GM12864 (cell line): ENCODE measurements at regions not wholly inside any gene's neighbourhood (a gene's known extent, or its start where the extent isn't known, plus 50 kb on each side); places are given as distances from the start of the nearest gene placed in this dataset.

Source experiments
- DNase-seq: peaks from one replicate; pipeline ENCODE4 v3.0.0-alpha.2; 2011; ENCODE audit warnings: low read depth
- H3K4me3 ChIP-seq: 2 replicates; pipeline ENCODE4 v1.5.1; 2011; ENCODE audit warnings: mild to moderate bottlenecking, low read depth, low read length, control low read depth
- TF ChIP-seq, protein P1 (sequence below): IDR thresholded peaks from 2 replicates; pipeline ENCODE4 v1.5.1; 2011; ENCODE audit warnings: low read depth, mild to moderate bottlenecking, moderate library complexity, low read length, control low read depth, inconsistent platforms; ENCODE audit errors: missing control alignments

DNA sequence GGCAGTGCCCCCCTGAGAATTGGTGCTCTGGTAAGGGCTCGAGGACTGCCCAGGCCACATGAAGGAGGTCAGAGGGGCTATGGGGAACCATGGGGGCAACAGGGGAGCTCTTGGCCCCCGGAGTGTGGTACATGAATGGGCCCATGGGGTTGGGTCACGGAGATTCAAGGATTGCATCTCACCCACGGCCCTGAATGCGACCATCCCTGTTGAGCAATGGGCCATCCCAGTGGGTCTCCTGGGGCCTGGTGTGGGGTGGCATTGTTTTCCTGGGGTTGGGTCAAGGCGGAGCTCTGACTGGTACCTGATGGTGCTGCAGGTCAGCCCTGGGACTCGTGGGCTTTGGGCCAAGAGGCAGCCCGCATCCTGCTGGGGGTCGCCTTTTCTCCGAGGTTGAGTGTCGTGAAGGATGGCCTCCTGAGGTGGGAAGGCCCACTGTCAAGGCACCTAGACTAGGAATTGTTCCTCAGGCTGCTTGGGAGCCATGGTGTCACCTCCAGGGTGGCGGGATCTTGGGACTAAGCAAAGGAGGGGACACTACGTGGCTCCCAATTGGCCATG is 198.3 kb downstream of the UBE3A start:
- no peak overlapping the region for H3K4me3 ChIP-seq
- TF ChIP-seq, protein P1, sequence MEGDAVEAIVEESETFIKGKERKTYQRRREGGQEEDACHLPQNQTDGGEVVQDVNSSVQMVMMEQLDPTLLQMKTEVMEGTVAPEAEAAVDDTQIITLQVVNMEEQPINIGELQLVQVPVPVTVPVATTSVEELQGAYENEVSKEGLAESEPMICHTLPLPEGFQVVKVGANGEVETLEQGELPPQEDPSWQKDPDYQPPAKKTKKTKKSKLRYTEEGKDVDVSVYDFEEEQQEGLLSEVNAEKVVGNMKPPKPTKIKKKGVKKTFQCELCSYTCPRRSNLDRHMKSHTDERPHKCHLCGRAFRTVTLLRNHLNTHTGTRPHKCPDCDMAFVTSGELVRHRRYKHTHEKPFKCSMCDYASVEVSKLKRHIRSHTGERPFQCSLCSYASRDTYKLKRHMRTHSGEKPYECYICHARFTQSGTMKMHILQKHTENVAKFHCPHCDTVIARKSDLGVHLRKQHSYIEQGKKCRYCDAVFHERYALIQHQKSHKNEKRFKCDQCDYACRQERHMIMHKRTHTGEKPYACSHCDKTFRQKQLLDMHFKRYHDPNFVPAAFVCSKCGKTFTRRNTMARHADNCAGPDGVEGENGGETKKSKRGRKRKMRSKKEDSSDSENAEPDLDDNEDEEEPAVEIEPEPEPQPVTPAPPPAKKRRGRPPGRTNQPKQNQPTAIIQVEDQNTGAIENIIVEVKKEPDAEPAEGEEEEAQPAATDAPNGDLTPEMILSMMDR, result no peak
- DNase-seq, result no peak

DNA sequence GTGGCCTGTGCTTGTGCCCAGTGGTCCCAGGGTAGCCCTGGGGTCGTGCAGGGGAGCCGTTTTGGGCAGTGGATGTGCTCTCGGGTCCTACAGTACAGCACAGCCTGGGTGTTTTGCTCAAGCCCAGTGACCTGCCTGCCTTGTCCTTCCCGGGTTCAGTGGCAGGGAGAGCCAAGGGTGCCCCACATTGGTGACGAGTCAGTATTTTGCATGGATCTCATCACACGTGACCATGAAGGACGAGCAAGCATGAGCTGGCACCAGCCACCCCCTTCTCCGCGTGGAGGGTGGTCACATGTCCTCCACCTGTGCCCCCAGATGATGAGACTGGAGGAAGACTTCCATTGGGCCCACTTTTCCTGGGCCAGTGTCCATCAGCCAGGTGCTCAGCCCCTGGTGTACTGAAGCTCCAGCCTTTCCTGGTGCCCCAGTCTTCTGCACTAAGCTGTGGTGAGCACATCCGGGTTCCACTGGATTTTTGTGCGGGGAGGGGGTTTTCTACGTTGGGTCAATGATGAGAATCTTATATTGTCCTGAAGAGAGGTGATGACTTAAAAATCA is 197.5 kb downstream of the UBE3A start:
- H3K4me3 ChIP-seq, result no peak overlapping the region
- DNase-seq, result no peak
- TF ChIP-seq, protein P1, result no peak

DNA sequence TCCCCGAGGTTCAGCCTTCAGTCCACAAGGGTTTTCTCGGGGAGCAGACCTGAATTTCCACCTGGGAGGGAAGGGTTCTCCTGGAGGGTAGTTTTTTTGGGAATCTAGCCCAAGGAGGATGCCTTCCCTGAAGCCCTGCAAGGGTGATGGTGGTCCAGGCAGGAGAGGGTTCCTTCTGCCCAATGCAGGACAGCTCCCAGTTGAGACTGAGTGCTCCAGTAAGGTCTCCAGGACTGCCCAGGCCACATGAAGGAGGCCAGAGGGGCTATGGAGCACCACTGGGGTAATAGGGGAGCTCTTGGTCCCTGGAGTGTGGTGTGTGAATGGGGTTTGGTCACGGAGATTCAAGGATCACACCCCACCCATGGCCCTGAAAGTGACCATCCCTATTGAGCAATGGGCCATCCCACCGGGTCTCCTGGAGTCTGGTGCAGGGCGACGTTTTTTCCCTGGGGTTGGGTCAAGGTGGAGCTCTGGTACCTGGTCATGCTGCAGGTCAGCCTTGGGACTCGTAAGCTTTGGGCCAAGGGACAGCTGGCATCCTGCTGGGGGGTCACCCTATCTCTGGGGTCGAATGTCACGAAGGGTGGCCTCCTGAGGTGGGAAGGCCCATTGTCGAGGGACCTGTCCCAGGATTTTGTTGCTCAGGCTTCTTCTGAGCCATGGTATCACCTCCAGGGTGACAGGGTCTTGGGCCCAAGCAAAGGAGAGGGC is 196.5 kb downstream of the UBE3A start:
- DNase-seq, result no peak
- TF ChIP-seq, protein P1, result no peak
- no peak overlapping the region for H3K4me3 ChIP-seq

DNA sequence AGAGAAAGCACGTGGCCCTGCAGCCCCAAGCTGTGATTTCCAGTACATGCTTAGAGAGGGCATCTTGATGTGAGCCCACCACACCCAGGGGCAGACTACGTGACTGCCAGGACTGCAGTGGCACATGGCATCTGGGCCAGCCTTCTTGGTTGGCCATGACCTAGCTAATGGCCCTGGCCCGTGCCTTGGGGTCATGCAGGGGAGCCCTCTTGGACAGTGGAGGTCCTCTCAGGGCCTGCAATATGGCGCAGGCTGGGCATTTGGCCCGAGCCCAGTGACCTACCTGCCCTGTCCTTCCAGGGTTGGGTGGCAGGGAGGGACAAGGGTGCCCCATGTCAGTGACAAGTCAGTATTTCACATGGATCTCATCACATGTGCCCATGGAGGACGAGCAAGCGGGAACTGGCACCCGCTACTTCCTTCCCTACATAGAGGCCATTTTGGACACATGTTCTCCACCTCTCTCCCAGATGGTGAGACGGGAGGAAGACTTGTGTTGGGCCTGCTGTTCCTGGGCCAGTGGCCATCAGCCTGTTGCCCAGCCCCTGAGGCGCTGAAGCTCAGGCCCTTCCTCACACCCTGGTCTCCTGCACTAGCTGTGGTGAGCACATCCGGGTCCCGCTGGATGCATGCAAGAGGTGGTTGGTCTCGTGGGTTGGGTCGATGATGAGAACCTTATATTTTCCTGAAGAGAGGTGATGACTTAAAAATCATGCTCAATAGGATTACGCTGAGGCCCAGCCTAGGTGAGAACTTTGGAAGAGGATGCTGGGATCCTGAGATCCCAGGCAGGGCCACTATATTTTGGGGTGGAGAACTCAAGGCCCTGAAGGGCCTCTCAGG is 195.6 kb downstream of the UBE3A start:
- H3K4me3 ChIP-seq, result no peak overlapping the region
- DNase-seq, result no peak
- TF ChIP-seq, protein P1, result no peak

DNA sequence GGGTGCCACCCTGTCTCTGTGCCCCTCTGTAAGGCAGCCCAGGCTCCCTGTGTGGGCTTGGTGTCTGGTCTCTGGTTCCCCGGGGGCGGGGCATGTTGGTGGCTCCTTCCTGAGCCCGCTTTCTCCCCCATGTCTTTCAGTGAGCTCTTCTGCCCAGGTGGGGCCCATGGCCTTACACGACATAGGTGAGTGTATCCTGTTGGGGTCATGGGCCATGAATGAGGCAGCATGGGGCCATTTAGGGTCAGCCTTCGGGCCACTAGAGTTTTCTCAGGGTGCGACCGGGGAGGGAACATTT is 195.1 kb downstream of the UBE3A start:
- TF ChIP-seq, protein P1, result no peak
- no peak for DNase-seq
- H3K4me3 ChIP-seq, result no peak overlapping the region

DNA sequence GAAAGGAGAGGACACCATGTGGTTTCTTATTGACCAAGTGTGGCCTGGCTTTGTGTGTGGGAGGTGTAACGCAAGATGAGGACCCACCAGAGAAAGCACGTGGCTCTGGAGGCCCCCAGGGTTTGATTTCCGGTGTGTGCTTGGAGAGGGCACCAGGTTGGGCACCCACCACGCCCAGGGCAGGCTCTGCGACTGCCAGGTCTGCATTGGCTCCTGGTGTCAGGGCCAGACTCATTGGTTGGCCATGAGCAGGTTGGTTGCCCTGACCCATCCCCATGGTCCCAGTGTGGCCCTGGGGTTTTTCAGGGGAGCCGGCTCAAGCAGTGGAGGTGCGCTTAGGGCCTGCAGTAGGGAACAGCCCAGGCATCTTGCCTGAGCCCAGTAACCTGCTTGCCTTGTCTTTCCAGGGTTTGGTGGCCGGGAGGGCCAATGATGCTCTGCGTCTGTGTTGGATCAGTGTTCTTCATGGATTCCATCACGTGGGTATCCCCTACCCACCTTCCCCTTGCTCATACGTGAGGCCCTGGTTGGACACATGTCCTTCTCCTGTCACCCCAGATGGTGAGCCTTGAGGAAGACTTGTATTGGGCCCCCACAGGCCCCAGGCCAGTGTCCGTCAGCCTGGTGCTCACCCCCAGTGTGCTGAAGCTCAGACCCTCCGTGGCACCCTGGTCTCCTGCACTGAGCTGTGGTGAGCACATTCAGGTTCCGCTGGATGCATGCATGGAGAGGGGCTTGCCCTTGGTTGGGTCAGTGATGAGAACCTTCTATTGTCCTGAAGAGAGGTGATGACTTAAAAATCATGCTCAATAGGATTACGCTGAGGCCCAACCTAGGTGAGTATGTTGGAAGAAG is 193.9 kb downstream of the UBE3A start:
- TF ChIP-seq, protein P1, result no peak
- DNase-seq, result no peak
- H3K4me3 ChIP-seq, result no peak overlapping the region
